Hindlimb muscle (tissue), 1 donor: ENCODE measurements at regions not wholly inside any gene's neighbourhood (a gene's known extent, or its start where the extent isn't known, plus 50 kb on each side); places are given as distances from the start of the nearest gene placed in this dataset.

Source experiments
- DNase-seq: peaks from one replicate; pipeline ENCODE4 v3.0.0-alpha.2; 2013

DNA sequence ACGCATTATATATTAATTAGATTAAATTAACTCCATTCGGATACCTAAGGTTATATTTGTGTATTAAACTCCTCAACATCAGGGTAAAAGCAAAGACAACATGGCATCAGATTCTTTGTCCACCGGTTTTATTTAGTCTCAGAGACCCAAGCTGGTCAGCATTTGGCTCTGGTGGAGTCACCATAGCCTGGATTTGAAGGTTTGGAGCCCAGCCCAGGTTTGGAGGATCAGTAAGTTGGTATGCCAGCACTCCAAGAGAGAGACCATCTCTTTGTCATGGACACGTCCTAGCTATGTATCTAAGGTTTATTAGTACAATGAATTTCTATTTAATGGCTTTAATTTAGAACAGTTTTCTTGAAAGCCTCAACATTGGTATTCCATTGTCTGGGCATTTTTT lies 328.4 kb upstream of the RBFOX1 start:
- no peak for DNase-seq

- no peak for DNase-seq
These were observed 339.1 kb upstream of the RBFOX1 start for GRCh38 chr16:6993544-6993943.

- no peak for DNase-seq
These were observed 343.8 kb upstream of the RBFOX1 start for GRCh38 chr16:6988846-6989245.

DNA sequence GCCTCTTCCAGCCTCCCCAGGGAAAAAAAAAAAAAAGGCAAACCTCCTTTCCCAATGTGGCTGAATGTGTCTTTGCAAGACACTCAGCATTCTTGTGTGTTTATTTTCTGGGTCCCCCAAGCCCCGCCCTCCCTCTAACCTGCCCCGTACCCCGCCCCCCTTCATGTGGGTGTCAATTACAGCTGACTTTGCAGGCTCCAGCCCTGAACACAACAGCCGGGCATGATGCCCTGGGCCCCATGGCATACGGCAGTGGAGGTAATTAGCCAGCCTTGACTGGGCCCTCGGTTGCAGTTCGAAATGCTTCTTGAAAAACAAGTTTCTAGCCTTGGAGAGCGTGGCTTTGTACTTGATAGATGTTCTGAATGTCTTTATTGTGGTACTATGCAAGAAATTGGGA lies 354.7 kb upstream of the RBFOX1 start:
- DNase-seq: no peak

DNA sequence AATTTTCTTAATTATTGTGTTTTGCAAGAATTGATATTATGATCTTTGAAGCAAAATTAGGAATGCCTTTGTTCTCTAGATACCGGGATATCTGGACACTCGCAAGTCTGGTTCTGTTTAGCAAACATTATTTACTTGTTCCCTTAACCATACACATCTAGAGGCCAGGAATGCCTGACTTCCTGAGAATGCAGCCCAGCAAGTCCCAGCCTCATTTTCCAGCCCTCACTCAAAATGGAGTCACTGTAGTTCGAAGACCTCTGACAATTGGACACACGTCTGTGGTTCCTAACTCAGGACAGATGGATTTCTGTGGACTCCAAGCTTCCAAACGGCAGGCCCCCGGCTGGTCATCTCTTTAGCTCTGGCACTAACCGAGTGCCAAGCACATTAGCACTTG lies 355.4 kb upstream of the RBFOX1 start:
- DNase-seq: no peak

DNA sequence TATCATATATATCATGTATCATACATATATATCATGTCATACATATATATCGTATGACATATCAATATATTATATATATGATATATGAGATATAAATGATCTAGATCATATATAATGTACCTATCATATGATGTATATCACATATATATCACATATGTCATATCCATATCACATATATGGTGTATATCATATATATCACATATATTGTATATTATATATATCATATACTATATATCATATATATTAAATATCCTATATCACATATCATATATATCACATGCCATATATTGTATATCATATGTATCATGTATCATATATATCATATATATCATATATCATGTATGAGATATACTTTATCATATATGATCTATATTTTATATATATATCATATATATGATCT lies 355.9 kb upstream of the RBFOX1 start:
- DNase-seq: no peak

- no peak for DNase-seq
These were observed 362.3 kb upstream of the RBFOX1 start for GRCh38 chr16:6970171-6970857.

DNA sequence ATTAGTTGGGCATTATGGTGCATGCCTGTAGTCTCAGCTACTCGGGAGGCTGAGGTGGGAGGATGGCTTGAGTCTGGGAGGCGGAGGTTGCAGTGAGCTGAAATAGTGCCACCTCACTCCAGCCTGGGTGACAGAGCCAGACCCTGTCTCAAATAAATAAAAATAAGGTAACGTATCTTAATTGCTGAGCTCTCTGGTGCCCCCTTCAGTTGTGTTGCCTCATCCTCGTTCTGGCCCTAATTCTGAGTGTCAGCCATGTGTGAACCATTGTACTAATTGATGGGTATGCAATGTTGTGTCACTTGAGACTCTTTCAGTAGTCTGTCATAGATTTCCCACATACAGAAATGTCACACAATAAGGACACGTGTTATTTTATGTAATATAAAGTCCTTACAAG lies 363.1 kb upstream of the RBFOX1 start:
- no peak for DNase-seq

GRCh38 chr16:6967796-6968320 lies 364.8 kb upstream of the RBFOX1 start:
- DNase-seq: no peak

DNA sequence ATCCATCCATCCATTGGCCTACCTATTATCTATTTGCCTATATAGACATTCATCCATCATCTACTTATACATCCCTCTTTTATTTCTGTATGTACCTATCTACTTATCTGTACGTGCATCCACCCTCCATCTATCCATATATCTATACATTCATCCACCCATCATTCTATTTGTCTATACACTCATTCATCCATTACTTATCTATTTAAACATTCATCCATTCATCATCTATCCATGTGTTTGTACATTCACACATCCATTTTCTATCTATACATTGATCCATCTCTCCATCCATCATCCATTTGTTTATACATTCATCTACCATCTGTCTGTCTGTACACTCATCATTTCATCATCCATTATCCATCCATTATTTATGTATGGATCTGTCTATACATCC lies 365.7 kb upstream of the RBFOX1 start:
- DNase-seq: no peak

DNA sequence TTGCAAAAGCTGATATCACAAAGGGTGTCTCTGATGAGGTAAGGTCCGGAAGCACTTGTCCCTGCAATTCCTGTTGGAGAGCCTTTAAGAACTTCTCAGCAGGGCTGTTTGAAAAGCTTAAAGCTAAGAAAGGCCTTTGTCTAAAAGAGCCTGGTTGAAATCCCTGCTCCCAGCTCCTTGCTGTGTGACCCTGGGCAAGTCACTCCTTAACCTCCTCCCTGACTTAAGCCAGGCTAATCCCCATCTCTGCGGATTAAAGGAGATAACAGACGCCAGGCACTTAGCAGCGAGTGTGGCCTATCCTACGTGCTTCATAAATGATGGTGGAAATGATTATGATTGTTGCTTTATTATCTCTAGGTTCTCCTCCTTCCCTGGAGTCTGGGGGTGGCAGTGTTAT lies 368.0 kb upstream of the RBFOX1 start:
- no peak for DNase-seq

GRCh38 chr16:6961704-6962103 lies 370.9 kb upstream of the RBFOX1 start:
- no peak for DNase-seq

- no peak for DNase-seq
These were observed 374.5 kb upstream of the RBFOX1 start for GRCh38 chr16:6958184-6958583.

DNA sequence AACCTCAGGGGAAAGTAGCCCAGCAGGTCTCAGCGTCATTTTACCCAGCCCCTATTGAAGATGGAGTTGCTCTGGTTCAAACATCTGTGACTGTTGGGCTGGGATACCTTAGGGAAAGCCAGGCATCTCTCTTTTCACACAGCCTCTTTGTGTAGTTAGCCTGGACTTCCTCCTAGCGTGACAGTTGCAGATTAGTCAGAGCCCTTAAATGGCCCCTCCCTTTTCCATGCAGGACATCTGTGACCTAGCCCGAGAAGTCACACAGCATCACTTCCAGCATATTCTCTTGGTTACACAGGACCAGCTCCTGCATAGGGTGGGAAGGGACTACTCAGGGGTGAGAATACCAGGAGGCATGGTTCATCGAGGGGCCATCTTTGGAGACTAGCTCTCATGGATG lies 375.0 kb upstream of the RBFOX1 start:
- no peak for DNase-seq

GRCh38 chr16:6956511-6956910 lies 376.1 kb upstream of the RBFOX1 start:
- no peak for DNase-seq

GRCh38 chr16:6955303-6955702 lies 377.3 kb upstream of the RBFOX1 start:
- DNase-seq: no peak

GRCh38 chr16:6949240-6949639 lies 383.4 kb upstream of the RBFOX1 start:
- DNase-seq: no peak

- DNase-seq: no peak
These were observed 385.4 kb upstream of the RBFOX1 start for GRCh38 chr16:6947291-6947690.

DNA sequence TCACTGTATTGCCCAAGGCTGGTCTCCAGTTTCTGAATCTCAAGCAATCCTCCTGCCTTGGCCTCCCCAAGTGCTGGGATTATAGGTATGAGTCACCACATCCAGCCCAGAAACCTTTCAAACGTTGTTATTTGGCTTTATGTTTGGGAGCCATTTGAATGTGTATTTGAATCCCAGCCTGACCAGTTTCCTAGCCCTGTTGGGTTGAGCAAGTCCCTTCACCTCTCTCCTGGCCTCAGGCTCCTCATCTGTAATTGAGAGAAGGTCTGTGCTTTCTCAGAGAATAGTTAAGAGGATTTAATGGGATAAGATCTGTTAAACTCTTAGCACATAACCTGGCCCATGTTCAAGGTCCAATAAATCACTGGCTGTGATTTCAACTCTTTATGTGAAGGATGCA lies 385.8 kb upstream of the RBFOX1 start:
- DNase-seq: no peak

GRCh38 chr16:6946106-6946505 lies 386.5 kb upstream of the RBFOX1 start:
- DNase-seq: no peak

- no peak for DNase-seq
These were observed 391.7 kb upstream of the RBFOX1 start for GRCh38 chr16:6940968-6941367.

DNA sequence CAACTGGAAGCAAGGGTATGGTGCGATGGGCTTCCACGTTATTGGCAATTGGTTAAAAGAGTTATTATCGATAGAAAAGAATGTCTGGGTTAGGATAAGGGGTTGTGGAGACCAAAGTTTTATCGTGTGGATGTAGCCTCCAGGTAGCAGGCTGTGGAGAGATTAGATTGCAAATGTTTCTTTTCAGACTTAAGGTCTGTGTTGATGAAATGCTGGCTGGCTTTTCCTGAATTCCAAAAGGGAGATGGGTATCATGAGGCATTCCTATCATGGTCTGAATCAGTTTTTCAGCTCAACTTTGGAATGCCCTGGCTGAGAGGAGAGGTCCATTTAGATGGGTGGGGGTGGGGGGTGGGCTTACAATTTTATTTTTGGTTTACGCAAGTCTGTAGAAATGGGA lies 395.0 kb upstream of the RBFOX1 start:
- DNase-seq: no peak

- DNase-seq: no peak
These were observed 399.7 kb upstream of the RBFOX1 start for GRCh38 chr16:6932871-6933385.

DNA sequence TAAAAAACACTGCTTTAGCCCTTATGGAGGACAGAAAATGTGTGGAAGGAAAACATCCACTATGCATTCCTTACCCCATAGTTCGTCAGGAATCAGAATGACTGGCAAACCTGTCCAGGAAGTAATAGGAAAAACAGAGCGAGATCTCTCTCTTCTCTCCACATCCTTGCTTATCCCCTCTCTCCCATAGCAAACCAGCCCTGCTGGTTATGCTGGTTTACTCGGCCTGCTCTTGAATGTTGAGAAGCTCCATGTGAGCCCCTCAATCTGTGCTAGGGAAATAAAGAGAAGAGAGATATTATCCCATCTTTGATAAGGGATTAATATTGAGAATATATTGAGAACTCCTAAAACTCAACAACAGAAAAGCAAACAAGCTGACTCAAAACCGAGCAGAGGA lies 402.8 kb upstream of the RBFOX1 start:
- DNase-seq: no peak

- DNase-seq: no peak
These were observed 405.9 kb upstream of the RBFOX1 start for GRCh38 chr16:6926762-6927161.
